HEK293 (cell line): ENCODE measurements at regions not wholly inside any gene's neighbourhood (a gene's known extent, or its start where the extent isn't known, plus 50 kb on each side); places are given as distances from the start of the nearest gene placed in this dataset.

Experiments used
- CTCF ChIA-PET: fragments of 350-600 bp; formaldehyde crosslinking; extraction: SDS; loops from one replicate; lab custom pipeline; 2021; ENCODE audit warnings: antibody characterized with exemption; lab: Yijun Ruan, JAX
- POLR2A ChIA-PET: fragments of 300-600 bp; formaldehyde crosslinking; extraction: SDS; loops from one replicate; lab custom pipeline; 2020; ENCODE audit warnings: antibody characterized with exemption, inconsistent platforms; lab: Yijun Ruan, JAX
- H3K27ac ChIP-seq: fragments of 200-500 bp; sonication (Bioruptor generic); 2 replicates; pipeline ENCODE4 v1.5.1; 2014; ENCODE audit warnings: low read depth, low read length, control low read depth, inconsistent platforms; ENCODE audit errors: extremely low read depth
- H3K36me3 ChIP-seq, 2 experiments: fragments of 200-500 bp in 1 of 2; sonication (Bioruptor generic) in 1 of 2; 1 replicate in 1 of 2; 2 replicates in 1 of 2; pipeline ENCODE4 v1.5.1; 2014 to 2017; ENCODE audit warnings: inconsistent platforms in 2 of 2, low read length in 2 of 2; ENCODE audit not compliant: control insufficient read depth in 2 of 2, insufficient read depth in 1 of 2
- H3K4me1 ChIP-seq: fragments of 200-500 bp; sonication (Bioruptor generic); 2 replicates; pipeline ENCODE4 v1.5.1; 2014; ENCODE audit warnings: mild to moderate bottlenecking, low read length, inconsistent platforms; ENCODE audit not compliant: control insufficient read depth, insufficient read depth
- H3K4me3 ChIP-seq: 2 replicates; pipeline ENCODE4 v1.5.1; 2011; ENCODE audit warnings: low read depth, mild to moderate bottlenecking, control low read depth, low read length, moderate library complexity
- H3K9me3 ChIP-seq: fragments of 200-500 bp; sonication (Bioruptor generic); 2 replicates; pipeline ENCODE4 v1.5.1; 2014; ENCODE audit warnings: low read depth, low read length, inconsistent platforms; ENCODE audit not compliant: control insufficient read depth, insufficient read depth
- GLIS1 ChIP-seq: fragments of 450-650 bp; formaldehyde crosslinking; IDR thresholded peaks from 2 replicates; pipeline ENCODE4 v1.5.1; 2016; ENCODE audit warnings: missing biosample characterization, missing genetic modification characterization
- MZF1 ChIP-seq: fragments of 450-650 bp; formaldehyde crosslinking; IDR thresholded peaks from 2 replicates; pipeline ENCODE4 v1.5.1; 2017; ENCODE audit warnings: missing biosample characterization, missing genetic modification characterization, borderline replicate concordance
- YY2 ChIP-seq: fragments of 450-650 bp; formaldehyde crosslinking; IDR thresholded peaks from 2 replicates; pipeline ENCODE4 v1.5.1; 2016; ENCODE audit warnings: missing biosample characterization, missing genetic modification characterization
- ZNF169 ChIP-seq: fragments of 450-650 bp; formaldehyde crosslinking; IDR thresholded peaks from 2 replicates; pipeline ENCODE4 v1.5.1; 2016; ENCODE audit warnings: missing biosample characterization, missing genetic modification characterization
- ZNF174 ChIP-seq: fragments of 450-650 bp; formaldehyde crosslinking; IDR thresholded peaks from 2 replicates; pipeline ENCODE4 v1.5.0; 2017; ENCODE audit warnings: missing biosample characterization, mild to moderate bottlenecking, missing genetic modification characterization
- ZNF341 ChIP-seq: fragments of 450-650 bp; formaldehyde crosslinking; IDR thresholded peaks from 2 replicates; pipeline ENCODE4; 2016; ENCODE audit warnings: low read depth, missing biosample characterization, missing genetic modification characterization
- ZNF350 ChIP-seq: fragments of 450-650 bp; formaldehyde crosslinking; IDR thresholded peaks from 2 replicates; pipeline ENCODE4 v1.5.0; 2017; ENCODE audit warnings: missing biosample characterization, mild to moderate bottlenecking, missing genetic modification characterization
- ZNF37A ChIP-seq: fragments of 450-650 bp; IDR thresholded peaks from 2 replicates; pipeline ENCODE4 v1.5.1; 2018; ENCODE audit warnings: missing biosample characterization, missing genetic modification characterization
- ZNF394 ChIP-seq: fragments of 450-650 bp; formaldehyde crosslinking; IDR thresholded peaks from 2 replicates; pipeline ENCODE4 v1.5.1; 2016; ENCODE audit warnings: missing biosample characterization, missing genetic modification characterization, mild to moderate bottlenecking, moderate library complexity, borderline replicate concordance
- ZNF561 ChIP-seq: fragments of 450-650 bp; IDR thresholded peaks from 2 replicates; pipeline ENCODE4 v1.5.1; 2018; ENCODE audit warnings: missing biosample characterization, missing genetic modification characterization, borderline replicate concordance
- ZNF585B ChIP-seq: fragments of 450-650 bp; formaldehyde crosslinking; IDR thresholded peaks from 2 replicates; pipeline ENCODE4 v1.5.1; 2016; ENCODE audit warnings: missing biosample characterization, missing genetic modification characterization
- ZNF621 ChIP-seq: fragments of 450-650 bp; formaldehyde crosslinking; IDR thresholded peaks from 2 replicates; pipeline ENCODE4 v1.5.1; 2017; ENCODE audit warnings: missing biosample characterization, missing genetic modification characterization
- ZNF623 ChIP-seq: fragments of 450-650 bp; formaldehyde crosslinking; IDR thresholded peaks from 2 replicates; pipeline ENCODE4 v1.5.1; 2016; ENCODE audit warnings: missing biosample characterization, missing genetic modification characterization
- ZNF624 ChIP-seq: fragments of 450-650 bp; formaldehyde crosslinking; IDR thresholded peaks from 2 replicates; pipeline ENCODE4 v1.5.1; 2017; ENCODE audit warnings: missing biosample characterization, missing genetic modification characterization
- ZNF654 ChIP-seq: fragments of 450-650 bp; formaldehyde crosslinking; IDR thresholded peaks from 2 replicates; pipeline ENCODE4 v1.5.1; 2016; ENCODE audit warnings: low read depth, missing biosample characterization, missing genetic modification characterization
- ZNF660 ChIP-seq: fragments of 450-650 bp; IDR thresholded peaks from 2 replicates; pipeline ENCODE4 v1.5.1; 2018; ENCODE audit warnings: missing biosample characterization, mild to moderate bottlenecking, missing genetic modification characterization
- ZSCAN16 ChIP-seq: fragments of 450-650 bp; formaldehyde crosslinking; IDR thresholded peaks from 2 replicates; pipeline ENCODE4 v1.5.1; 2016; ENCODE audit warnings: missing biosample characterization, missing genetic modification characterization
- ZSCAN23 ChIP-seq: fragments of 450-650 bp; formaldehyde crosslinking; IDR thresholded peaks from 2 replicates; pipeline ENCODE4 v1.5.1; 2016; ENCODE audit warnings: missing biosample characterization, missing genetic modification characterization
- ZSCAN30 ChIP-seq: fragments of 450-650 bp; IDR thresholded peaks from 2 replicates; pipeline ENCODE4 v1.5.1; 2018; ENCODE audit warnings: missing biosample characterization, mild to moderate bottlenecking, missing genetic modification characterization, moderate library complexity
- TF ChIP-seq, protein P1 (sequence below): fragments of 450-650 bp; formaldehyde crosslinking; IDR thresholded peaks from 2 replicates; pipeline ENCODE4 v1.5.1; 2016; ENCODE audit warnings: missing biosample characterization, missing genetic modification characterization
- TF ChIP-seq, protein P2 (sequence below): fragments of 450-650 bp; formaldehyde crosslinking; optimal IDR thresholded peaks from 2 replicates; pipeline ENCODE3; 2016; ENCODE audit warnings: missing biosample characterization, mild to moderate bottlenecking, missing genetic modification characterization
- TF ChIP-seq, protein P3 (sequence below): fragments of 450-650 bp; formaldehyde crosslinking; IDR thresholded peaks from 2 replicates; pipeline ENCODE4 v1.5.1; 2017; ENCODE audit warnings: missing biosample characterization, missing genetic modification characterization
- TF ChIP-seq, protein P4 (sequence below): fragments of 450-650 bp; formaldehyde crosslinking; IDR thresholded peaks from 2 replicates; pipeline ENCODE4 v1.5.1; 2016; ENCODE audit warnings: missing biosample characterization, missing genetic modification characterization
- TF ChIP-seq, protein P5 (sequence below): fragments of 450-650 bp; formaldehyde crosslinking; IDR thresholded peaks from 2 replicates; pipeline ENCODE4 v1.5.1; 2016; ENCODE audit warnings: missing biosample characterization, missing genetic modification characterization
- TF ChIP-seq, protein P6 (sequence below): fragments of 450-650 bp; formaldehyde crosslinking; IDR thresholded peaks from 2 replicates; pipeline ENCODE4 v1.5.1; 2016; ENCODE audit warnings: missing biosample characterization, missing genetic modification characterization
- TF ChIP-seq, protein P7 (sequence below): fragments of 450-650 bp; formaldehyde crosslinking; IDR thresholded peaks from 2 replicates; pipeline ENCODE4 v1.5.1; 2016; ENCODE audit warnings: missing biosample characterization, missing genetic modification characterization

DNA sequence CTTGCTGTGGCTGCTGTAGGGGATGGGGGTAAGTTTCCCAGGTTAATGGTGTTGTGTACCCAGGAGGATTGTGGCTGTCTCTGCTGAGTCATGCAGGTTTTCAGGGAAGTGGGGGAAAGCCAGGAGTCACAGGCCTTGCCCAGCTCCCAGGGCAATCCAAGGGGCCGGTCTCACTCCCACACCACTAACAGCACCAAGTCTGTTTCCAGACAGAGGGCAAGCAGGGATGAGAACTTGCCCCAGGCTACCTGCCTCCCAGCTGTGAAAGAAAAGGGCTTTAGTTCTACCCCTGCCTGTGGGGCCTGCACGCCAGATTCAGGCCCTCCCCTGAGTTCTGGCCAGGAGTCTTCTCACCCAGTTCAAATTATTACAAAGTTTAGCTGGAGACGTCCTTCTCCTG lies 579.8 kb upstream of the ST8SIA4 start (continued):
- TF ChIP-seq, protein P1, sequence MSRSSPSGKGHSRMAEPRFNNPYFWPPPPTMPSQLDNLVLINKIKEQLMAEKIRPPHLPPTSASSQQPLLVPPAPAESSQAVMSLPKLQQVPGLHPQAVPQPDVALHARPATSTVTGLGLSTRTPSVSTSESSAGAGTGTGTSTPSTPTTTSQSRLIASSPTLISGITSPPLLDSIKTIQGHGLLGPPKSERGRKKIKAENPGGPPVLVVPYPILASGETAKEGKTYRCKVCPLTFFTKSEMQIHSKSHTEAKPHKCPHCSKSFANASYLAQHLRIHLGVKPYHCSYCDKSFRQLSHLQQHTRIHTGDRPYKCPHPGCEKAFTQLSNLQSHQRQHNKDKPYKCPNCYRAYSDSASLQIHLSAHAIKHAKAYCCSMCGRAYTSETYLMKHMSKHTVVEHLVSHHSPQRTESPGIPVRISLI (tag by site-specific recombination): no peak
- no peak for TF ChIP-seq ZSCAN30 (tag by site-specific recombination)
- TF ChIP-seq ZNF624 (tag by site-specific recombination): no peak
- TF ChIP-seq ZNF660 (tag by site-specific recombination): no peak
- TF ChIP-seq ZNF623: no peak
- TF ChIP-seq ZNF654 (tag by site-specific recombination): no peak
- TF ChIP-seq ZNF585B (tag by site-specific recombination): no peak
- TF ChIP-seq ZSCAN16 (tag by site-specific recombination): no peak

DNA sequence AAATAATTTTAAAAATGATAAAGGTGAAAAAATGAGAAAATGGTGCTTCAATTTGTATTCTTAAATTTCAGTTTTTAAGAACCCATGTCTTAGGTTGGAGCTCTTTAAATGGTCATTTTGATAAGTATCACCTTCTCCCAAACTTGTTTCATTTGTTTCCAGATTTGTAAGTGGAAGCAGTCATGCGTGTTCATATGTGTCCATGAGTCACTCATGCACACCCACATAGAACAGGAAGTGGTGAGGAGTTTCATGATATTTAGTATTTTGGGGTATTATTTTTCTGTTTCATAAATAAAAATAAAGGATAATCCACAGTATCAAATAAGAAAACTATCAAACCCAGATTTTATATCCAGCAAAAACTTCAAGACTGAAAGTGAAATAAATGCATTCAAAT lies 570.4 kb upstream of the ST8SIA4 start:
- POLR2A ChIA-PET: no interaction called here
- TF ChIP-seq GLIS1 (tag by site-specific recombination) (no peak), ZNF169 (tag by site-specific recombination) (no peak), ZNF394 (tag by site-specific recombination) (no peak), ZNF350 (tag by site-specific recombination) (no peak), ZNF561 (no peak), YY2 (tag by site-specific recombination) (no peak), ZNF37A (no peak), ZNF621 (tag by site-specific recombination) (no peak), ZSCAN23 (tag by site-specific recombination) (no peak), ZNF585B (tag by site-specific recombination) (no peak), ZNF174 (tag by site-specific recombination) (no peak), MZF1 (tag by site-specific recombination) (no peak), ZNF341 (tag by site-specific recombination) (no peak), ZNF623 (no peak)
- TF ChIP-seq, protein P2, sequence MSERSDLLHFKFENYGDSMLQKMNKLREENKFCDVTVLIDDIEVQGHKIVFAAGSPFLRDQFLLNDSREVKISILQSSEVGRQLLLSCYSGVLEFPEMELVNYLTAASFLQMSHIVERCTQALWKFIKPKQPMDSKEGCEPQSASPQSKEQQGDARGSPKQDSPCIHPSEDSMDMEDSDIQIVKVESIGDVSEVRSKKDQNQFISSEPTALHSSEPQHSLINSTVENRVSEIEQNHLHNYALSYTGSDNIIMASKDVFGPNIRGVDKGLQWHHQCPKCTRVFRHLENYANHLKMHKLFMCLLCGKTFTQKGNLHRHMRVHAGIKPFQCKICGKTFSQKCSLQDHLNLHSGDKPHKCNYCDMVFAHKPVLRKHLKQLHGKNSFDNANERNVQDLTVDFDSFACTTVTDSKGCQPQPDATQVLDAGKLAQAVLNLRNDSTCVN (tag by site-specific recombination): no peak
- TF ChIP-seq, protein P3, sequence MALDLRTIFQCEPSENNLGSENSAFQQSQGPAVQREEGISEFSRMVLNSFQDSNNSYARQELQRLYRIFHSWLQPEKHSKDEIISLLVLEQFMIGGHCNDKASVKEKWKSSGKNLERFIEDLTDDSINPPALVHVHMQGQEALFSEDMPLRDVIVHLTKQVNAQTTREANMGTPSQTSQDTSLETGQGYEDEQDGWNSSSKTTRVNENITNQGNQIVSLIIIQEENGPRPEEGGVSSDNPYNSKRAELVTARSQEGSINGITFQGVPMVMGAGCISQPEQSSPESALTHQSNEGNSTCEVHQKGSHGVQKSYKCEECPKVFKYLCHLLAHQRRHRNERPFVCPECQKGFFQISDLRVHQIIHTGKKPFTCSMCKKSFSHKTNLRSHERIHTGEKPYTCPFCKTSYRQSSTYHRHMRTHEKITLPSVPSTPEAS (tag by site-specific recombination): no peak
- TF ChIP-seq, protein P4, sequence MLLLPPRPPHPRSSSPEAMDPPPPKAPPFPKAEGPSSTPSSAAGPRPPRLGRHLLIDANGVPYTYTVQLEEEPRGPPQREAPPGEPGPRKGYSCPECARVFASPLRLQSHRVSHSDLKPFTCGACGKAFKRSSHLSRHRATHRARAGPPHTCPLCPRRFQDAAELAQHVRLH (tag by site-specific recombination): no peak
- TF ChIP-seq, protein P5, sequence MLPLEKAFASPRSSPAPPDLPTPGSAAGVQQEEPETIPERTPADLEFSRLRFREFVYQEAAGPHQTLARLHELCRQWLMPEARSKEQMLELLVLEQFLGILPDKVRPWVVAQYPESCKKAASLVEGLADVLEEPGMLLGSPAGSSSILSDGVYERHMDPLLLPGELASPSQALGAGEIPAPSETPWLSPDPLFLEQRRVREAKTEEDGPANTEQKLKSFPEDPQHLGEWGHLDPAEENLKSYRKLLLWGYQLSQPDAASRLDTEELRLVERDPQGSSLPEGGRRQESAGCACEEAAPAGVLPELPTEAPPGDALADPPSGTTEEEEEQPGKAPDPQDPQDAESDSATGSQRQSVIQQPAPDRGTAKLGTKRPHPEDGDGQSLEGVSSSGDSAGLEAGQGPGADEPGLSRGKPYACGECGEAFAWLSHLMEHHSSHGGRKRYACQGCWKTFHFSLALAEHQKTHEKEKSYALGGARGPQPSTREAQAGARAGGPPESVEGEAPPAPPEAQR: no peak
- TF ChIP-seq, protein P6, sequence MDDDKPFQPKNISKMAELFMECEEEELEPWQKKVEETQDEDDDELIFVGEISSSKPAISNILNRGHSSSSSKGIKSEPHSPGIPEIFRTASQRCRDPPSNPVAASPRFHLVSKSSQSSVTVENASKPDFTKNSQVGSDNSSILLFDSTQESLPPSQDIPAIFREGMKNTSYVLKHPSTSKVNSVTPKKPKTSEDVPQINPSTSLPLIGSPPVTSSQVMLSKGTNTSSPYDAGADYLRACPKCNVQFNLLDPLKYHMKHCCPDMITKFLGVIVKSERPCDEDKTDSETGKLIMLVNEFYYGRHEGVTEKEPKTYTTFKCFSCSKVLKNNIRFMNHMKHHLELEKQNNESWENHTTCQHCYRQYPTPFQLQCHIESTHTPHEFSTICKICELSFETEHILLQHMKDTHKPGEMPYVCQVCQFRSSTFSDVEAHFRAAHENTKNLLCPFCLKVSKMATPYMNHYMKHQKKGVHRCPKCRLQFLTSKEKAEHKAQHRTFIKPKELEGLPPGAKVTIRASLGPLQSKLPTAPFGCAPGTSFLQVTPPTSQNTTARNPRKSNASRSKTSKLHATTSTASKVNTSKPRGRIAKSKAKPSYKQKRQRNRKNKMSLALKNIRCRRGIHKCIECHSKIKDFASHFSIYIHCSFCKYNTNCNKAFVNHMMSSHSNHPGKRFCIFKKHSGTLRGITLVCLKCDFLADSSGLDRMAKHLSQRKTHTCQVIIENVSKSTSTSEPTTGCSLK (tag by site-specific recombination): no peak
- TF ChIP-seq, protein P7, sequence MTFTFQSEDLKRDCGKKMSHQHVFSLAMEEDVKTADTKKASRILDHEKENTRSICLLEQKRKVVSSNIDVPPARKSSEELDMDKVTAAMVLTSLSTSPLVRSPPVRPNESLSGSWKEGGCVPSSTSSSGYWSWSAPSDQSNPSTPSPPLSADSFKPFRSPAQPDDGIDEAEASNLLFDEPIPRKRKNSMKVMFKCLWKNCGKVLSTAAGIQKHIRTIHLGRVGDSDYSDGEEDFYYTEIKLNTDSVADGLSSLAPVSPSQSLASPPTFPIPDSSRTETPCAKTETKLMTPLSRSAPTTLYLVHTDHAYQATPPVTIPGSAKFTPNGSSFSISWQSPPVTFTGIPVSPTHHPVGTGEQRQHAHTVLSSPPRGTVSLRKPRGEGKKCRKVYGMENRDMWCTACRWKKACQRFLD: no peak
- Histone ChIP-seq H3K9me3 (no peaks in the 10 kb centered on the region), H3K36me3 (no peaks in the 10 kb centered on the region), H3K27ac (no peak overlapping the region), H3K4me3 (no peak overlapping the region), H3K4me1 (no peaks in the 10 kb centered on the region)
- CTCF ChIA-PET: no interaction called here
